Ishikawa (cell line): ENCODE measurements at regions not wholly inside any gene's neighbourhood (a gene's known extent, or its start where the extent isn't known, plus 50 kb on each side); places are given as distances from the start of the nearest gene placed in this dataset.

Source experiments
- CEBPB ChIP-seq: IDR thresholded peaks from 2 replicates; pipeline ENCODE4 v1.6.1; 2012
- CREB1 ChIP-seq: IDR thresholded peaks from 2 replicates; pipeline ENCODE4 v1.6.1; 2012; ENCODE audit warnings: low read depth
- EGR1 ChIP-seq: IDR thresholded peaks from 2 replicates; pipeline ENCODE4 v1.6.1; 2012
- EP300 ChIP-seq: IDR thresholded peaks from 2 replicates; pipeline ENCODE4 v1.6.1; 2012; ENCODE audit warnings: borderline replicate concordance
- FOXM1 ChIP-seq: IDR thresholded peaks from 2 replicates; pipeline ENCODE4 v1.6.1; 2012; ENCODE audit warnings: low read depth, borderline replicate concordance
- MAX ChIP-seq: IDR thresholded peaks from 2 replicates; pipeline ENCODE4 v1.6.1; 2012
- NFIC ChIP-seq: IDR thresholded peaks from 2 replicates; pipeline ENCODE4 v1.6.1; 2012
- RAD21 ChIP-seq: IDR thresholded peaks from 2 replicates; pipeline ENCODE4 v1.6.1; 2012; ENCODE audit warnings: low read depth
- REST ChIP-seq: IDR thresholded peaks from 2 replicates; pipeline ENCODE4 v1.6.1; 2012; ENCODE audit warnings: low read depth, mild to moderate bottlenecking
- TAF1 ChIP-seq: IDR thresholded peaks from 2 replicates; pipeline ENCODE4 v1.6.1; 2012; ENCODE audit warnings: low read depth, mild to moderate bottlenecking
- TCF12 ChIP-seq: IDR thresholded peaks from 2 replicates; pipeline ENCODE4 v1.6.1; 2012; ENCODE audit warnings: low read depth
- TEAD4 ChIP-seq: IDR thresholded peaks from 2 replicates; pipeline ENCODE4 v1.6.1; 2012
- USF1 ChIP-seq: IDR thresholded peaks from 2 replicates; pipeline ENCODE4 v1.6.1; 2012
- YY1 ChIP-seq: IDR thresholded peaks from 2 replicates; pipeline ENCODE4 v1.6.1; 2012; ENCODE audit warnings: low read depth
- ZBTB7A ChIP-seq: IDR thresholded peaks from 2 replicates; pipeline ENCODE4 v1.6.1; 2012; ENCODE audit warnings: low read depth

- TF ChIP-seq TEAD4: no peak
- no peak for TF ChIP-seq NFIC
- TF ChIP-seq MAX: no peak
- no peak for TF ChIP-seq EGR1
- no peak for TF ChIP-seq USF1
- no peak for TF ChIP-seq CEBPB
- TF ChIP-seq RAD21: no peak
- TF ChIP-seq YY1: no peak
- no peak for TF ChIP-seq CREB1
- TF ChIP-seq TCF12: no peak
- TF ChIP-seq FOXM1: no peak
- no peak for TF ChIP-seq EP300
- TF ChIP-seq ZBTB7A: no peak
- TF ChIP-seq TAF1: no peak
- no peak for TF ChIP-seq REST
Measured at GRCh38 chr13:76759877-76760276, 126.3 kb downstream of the KCTD12 start.

GRCh38 chr13:76758738-76759137, 127.5 kb downstream of the KCTD12 start:
- TF ChIP-seq NFIC: no peak

GRCh38 chr13:76758257-76758656, 127.9 kb downstream of the KCTD12 start:
- TF ChIP-seq CREB1 (no peak), EP300 (no peak), TCF12 (no peak), CEBPB (no peak), USF1 (no peak), TAF1 (no peak), NFIC (no peak), YY1 (no peak), REST (no peak), EGR1 (no peak), RAD21 (no peak), TEAD4 (no peak), ZBTB7A (no peak), MAX (no peak), FOXM1 (no peak)

GRCh38 chr13:76756451-76756850, 129.8 kb downstream of the KCTD12 start:
- TF ChIP-seq ZBTB7A (no peak), REST (no peak), NFIC (no peak), FOXM1 (no peak), TEAD4 (no peak), CEBPB (no peak), CREB1 (no peak), EP300 (no peak), USF1 (no peak), TAF1 (no peak), MAX (no peak), EGR1 (no peak), YY1 (no peak), RAD21 (no peak), TCF12 (no peak)

GRCh38 chr13:76754414-76754813, 131.8 kb downstream of the KCTD12 start:
- TF ChIP-seq NFIC (no peak), RAD21 (no peak), ZBTB7A (no peak), EP300 (no peak), TEAD4 (no peak), TAF1 (no peak), REST (no peak), CEBPB (no peak), USF1 (no peak), CREB1 (no peak), EGR1 (no peak), FOXM1 (no peak), YY1 (no peak), MAX (no peak), TCF12 (no peak)
